Osteocyte (in vitro differentiated cells): ENCODE measurements at regions not wholly inside any gene's neighbourhood (a gene's known extent, or its start where the extent isn't known, plus 50 kb on each side); places are given as distances from the start of the nearest gene placed in this dataset.

Source experiments
- DNase-seq: peaks from one replicate; pipeline ENCODE4 v3.0.0; 2021; ENCODE audit warnings: mixed read lengths; ENCODE audit not compliant: unreplicated experiment; ENCODE audit errors: extremely low spot score
- H3K27ac Mint-ChIP-seq: one replicate; pipeline ENCODE4 v1.8.0; 2021; ENCODE audit warnings: mild to moderate bottlenecking, mixed read lengths; ENCODE audit not compliant: unreplicated experiment
- H3K27me3 Mint-ChIP-seq: one replicate; pipeline ENCODE4 v1.8.0; 2021; ENCODE audit warnings: mixed read lengths; ENCODE audit not compliant: unreplicated experiment
- H3K36me3 Mint-ChIP-seq: one replicate; pipeline ENCODE4 v1.8.0; 2021; ENCODE audit warnings: mixed read lengths; ENCODE audit not compliant: unreplicated experiment
- H3K4me1 Mint-ChIP-seq: one replicate; pipeline ENCODE4 v1.8.0; 2021; ENCODE audit warnings: mixed read lengths; ENCODE audit not compliant: unreplicated experiment
- H3K4me3 Mint-ChIP-seq: one replicate; pipeline ENCODE4 v1.8.0; 2021; ENCODE audit warnings: mild to moderate bottlenecking, moderate library complexity, mixed read lengths; ENCODE audit not compliant: unreplicated experiment
- H3K9me3 Mint-ChIP-seq: one replicate; pipeline ENCODE4 v1.8.0; 2021; ENCODE audit warnings: mixed read lengths; ENCODE audit not compliant: unreplicated experiment
- TF ChIP-seq, protein P1 (sequence below): fragments of 200-600 bp; sonication (generic); IDR thresholded peaks from 2 replicates; pipeline ENCODE4 v1.5.0; 2021; ENCODE audit warnings: antibody characterized with exemption, mild to moderate bottlenecking, moderate library complexity

DNA sequence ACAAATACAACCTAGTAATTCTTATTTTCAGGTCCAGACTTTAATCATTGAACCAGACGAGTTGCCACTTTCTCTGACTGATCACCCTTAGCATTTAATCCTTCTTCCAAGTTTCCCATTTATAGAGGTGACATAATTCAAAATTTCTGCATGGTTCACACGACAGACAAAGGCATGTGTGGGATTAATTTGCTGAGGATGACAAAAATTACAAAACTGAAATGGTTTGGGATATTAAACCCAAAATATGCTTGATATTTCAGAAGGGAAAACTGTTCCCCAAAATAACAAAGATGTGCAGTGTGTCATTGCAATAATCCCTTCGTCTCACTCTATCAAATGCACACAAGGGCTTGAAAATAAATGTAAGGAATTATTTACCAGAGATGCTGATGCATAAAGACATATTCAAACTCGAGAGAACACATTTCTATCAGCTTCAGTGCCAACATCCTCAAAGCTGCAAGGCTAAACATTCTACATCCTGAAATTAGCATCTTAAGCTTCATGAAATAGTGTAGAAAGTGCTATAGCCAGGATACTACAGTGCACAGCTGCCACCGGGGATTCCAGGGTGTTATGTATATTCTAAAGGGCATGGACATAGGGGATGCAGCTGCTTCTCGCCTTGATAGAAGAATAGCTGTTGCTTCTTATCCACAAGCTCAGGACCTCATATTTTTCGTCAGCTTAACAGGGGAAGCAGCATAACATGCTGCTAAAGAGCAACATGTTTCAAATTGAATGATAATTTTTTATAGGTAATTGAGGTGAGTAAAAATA is 198.7 kb upstream of the SLITRK1 start:
- no peak overlapping the region for H3K27ac Mint-ChIP-seq
- H3K4me1 Mint-ChIP-seq: peaks cover 7% of the 10 kb centered on the region
- H3K9me3 Mint-ChIP-seq: no peaks in the 10 kb centered on the region
- no peaks in the 10 kb centered on the region for H3K27me3 Mint-ChIP-seq
- no peak for DNase-seq
- H3K36me3 Mint-ChIP-seq: no peaks in the 10 kb centered on the region
- no peak overlapping the region for H3K4me3 Mint-ChIP-seq
- TF ChIP-seq, protein P1, sequence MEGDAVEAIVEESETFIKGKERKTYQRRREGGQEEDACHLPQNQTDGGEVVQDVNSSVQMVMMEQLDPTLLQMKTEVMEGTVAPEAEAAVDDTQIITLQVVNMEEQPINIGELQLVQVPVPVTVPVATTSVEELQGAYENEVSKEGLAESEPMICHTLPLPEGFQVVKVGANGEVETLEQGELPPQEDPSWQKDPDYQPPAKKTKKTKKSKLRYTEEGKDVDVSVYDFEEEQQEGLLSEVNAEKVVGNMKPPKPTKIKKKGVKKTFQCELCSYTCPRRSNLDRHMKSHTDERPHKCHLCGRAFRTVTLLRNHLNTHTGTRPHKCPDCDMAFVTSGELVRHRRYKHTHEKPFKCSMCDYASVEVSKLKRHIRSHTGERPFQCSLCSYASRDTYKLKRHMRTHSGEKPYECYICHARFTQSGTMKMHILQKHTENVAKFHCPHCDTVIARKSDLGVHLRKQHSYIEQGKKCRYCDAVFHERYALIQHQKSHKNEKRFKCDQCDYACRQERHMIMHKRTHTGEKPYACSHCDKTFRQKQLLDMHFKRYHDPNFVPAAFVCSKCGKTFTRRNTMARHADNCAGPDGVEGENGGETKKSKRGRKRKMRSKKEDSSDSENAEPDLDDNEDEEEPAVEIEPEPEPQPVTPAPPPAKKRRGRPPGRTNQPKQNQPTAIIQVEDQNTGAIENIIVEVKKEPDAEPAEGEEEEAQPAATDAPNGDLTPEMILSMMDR: no peak

DNA sequence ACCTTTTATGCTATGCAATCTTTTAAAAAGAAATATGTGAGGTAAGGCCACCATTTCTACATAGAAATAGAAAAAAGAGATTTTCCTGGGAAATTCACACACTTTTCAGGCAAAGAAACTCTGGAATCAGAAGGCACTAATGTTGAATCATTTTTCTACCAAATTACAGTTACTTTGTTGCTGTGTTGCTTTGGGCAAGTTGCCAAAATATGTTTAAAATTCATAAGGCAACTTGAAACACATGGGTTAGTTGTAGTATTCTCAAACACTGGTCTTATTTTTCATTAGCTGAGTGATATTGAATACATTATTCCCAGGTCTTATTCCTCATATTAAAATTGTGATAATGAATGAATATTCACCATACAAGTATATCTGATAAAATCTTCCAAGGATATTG is 195.0 kb upstream of the SLITRK1 start:
- Mint-ChIP-seq H3K27me3 (no peaks in the 10 kb centered on the region), H3K4me1 (peaks cover 7% of the 10 kb centered on the region), H3K4me3 (no peak overlapping the region), H3K27ac (no peak overlapping the region), H3K36me3 (no peaks in the 10 kb centered on the region), H3K9me3 (no peaks in the 10 kb centered on the region)
- TF ChIP-seq, protein P1: no peak
- no peak for DNase-seq

DNA sequence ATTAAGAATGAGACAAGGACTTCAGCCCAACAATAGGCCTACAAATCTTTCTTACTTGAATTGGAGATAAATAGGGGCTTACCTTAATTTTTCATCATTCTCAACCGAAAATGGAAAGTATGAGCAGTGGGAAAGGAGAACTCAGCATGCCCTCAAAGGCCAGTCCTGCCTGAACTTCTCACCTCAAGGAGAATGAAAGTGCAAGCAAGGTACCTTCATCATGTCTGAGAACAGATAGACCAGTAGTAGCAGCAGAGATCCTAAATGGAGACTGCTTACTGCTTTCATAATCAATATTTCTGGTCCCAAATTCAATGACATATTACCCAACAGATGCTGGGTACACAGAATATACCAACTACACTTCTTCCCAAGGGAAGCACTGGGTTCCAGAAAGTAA is 194.0 kb upstream of the SLITRK1 start:
- H3K9me3 Mint-ChIP-seq: no peaks in the 10 kb centered on the region
- H3K27me3 Mint-ChIP-seq: no peaks in the 10 kb centered on the region
- TF ChIP-seq, protein P1: no peak
- no peaks in the 10 kb centered on the region for H3K36me3 Mint-ChIP-seq
- no peak for DNase-seq
- no peak overlapping the region for H3K4me3 Mint-ChIP-seq
- no peak overlapping the region for H3K27ac Mint-ChIP-seq
- peaks cover 7% of the 10 kb centered on the region for H3K4me1 Mint-ChIP-seq

DNA sequence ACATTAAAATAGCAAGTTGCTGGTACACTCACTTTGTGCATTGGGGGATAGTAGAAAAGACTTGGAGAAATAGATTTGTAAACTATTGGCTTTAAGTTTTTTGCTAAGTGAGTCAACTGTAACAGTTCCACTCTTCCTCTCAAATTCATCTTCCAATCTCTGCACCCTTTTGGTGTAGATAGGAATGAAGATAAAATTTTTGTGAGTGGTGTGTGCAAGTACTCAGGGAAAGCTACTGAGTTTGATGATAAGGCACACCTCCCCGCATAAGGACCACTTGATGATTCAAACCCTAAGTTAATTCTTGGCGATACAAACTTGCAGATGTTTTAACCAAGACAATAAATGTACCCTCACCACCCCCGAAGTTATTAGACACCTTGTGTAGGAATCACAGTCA is 168.3 kb upstream of the SLITRK1 start:
- DNase-seq: no peak
- Mint-ChIP-seq H3K27ac (no peak overlapping the region), H3K9me3 (peaks cover 3% of the 10 kb centered on the region), H3K36me3 (no peaks in the 10 kb centered on the region), H3K27me3 (no peaks in the 10 kb centered on the region), H3K4me3 (no peak overlapping the region), H3K4me1 (no peaks in the 10 kb centered on the region)
- TF ChIP-seq, protein P1: no peak

DNA sequence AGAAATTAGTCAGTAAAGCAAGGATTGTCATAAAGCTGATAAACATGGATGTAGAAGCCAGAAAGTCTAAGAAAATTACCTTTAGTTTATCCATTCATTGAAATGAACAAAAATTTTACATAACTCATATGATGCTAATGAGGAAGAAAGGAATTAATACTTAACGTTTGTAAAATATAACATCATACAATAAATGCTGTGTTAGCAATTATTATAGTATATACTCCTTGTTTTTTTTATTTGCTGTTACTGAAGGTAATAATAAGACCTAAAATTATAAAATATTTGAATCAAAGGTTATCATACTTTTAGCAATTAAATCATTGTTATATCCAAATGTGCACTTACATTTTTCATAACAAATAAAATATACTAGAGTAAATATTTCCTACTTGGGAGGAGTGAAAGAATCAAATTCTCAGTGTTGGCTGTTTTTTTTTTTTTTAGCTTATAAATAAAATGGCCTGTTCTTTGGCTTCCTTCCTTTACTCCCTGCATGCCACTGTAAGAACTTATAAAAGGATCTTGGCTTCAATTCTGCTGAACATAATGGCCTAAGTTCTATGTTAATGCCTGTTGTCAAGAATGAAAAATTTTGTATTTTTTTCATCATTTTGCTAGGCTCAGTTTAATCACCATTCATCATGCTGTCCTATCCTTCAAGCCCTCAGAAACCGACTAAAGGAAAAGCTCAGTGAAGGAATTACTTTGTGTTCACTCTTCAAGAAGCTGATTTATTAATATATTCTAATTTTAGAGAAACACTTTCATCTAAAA is 167.4 kb upstream of the SLITRK1 start:
- H3K9me3 Mint-ChIP-seq: peaks cover under 1% of the 10 kb centered on the region
- no peak for DNase-seq
- H3K36me3 Mint-ChIP-seq: no peaks in the 10 kb centered on the region
- TF ChIP-seq, protein P1: no peak
- no peaks in the 10 kb centered on the region for H3K27me3 Mint-ChIP-seq
- H3K4me3 Mint-ChIP-seq: no peak overlapping the region
- H3K27ac Mint-ChIP-seq: no peak overlapping the region
- H3K4me1 Mint-ChIP-seq: no peaks in the 10 kb centered on the region
